SK-N-SH (cell line): ENCODE measurements at regions not wholly inside any gene's neighbourhood (a gene's known extent, or its start where the extent isn't known, plus 50 kb on each side); places are given as distances from the start of the nearest gene placed in this dataset.

Source experiments
- EP300 ChIP-seq, 2 experiments: IDR thresholded peaks; 2 replicates each; pipeline versions ENCODE4 v1.4.0 to v1.6.1; 2012; ENCODE audit warnings: borderline replicate concordance in 1 of 2, low read depth in 1 of 2, low read length in 1 of 2
- RCOR1 ChIP-seq: fragments of 150-350 bp; IDR thresholded peaks from 2 replicates; pipeline ENCODE4 v1.6.1; 2017; ENCODE audit warnings: antibody characterized with exemption, low read length
- SMC3 ChIP-seq: IDR thresholded peaks from 2 replicates; pipeline ENCODE4 v1.6.1; 2012; ENCODE audit warnings: low read depth, low read length, improper control_type of control experiment
- TF ChIP-seq, protein P1 (sequence below): fragments of 200-600 bp; sonication (generic); IDR thresholded peaks from 2 replicates; pipeline ENCODE4 v1.6.1; 2017; ENCODE audit warnings: antibody characterized with exemption, mild to moderate bottlenecking, moderate library complexity
- TF ChIP-seq, protein P2 (sequence below): IDR thresholded peaks from 2 replicates; pipeline ENCODE4 v1.6.1; 2012; ENCODE audit warnings: mild to moderate bottlenecking, low read depth, low read length, moderate library complexity

DNA sequence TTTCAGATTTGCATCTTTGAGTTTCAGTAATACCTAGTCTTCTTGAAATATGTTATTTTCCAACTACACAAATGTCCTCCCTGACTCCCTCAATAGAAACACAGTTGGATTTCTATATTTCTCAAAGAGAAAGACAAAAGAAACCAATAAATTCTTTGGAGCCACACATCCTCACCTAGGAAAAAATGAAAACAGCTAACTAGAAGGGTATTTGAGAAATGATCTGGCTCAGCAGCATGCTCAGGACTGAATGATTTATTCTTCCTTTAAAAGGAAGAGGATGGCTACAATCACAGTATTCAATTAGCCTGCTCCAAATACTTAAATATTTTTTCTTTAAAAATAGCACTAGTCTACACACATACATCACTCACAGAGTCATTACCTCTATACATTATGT lies 196.4 kb upstream of the TENT5A start:
- TF ChIP-seq, protein P1, sequence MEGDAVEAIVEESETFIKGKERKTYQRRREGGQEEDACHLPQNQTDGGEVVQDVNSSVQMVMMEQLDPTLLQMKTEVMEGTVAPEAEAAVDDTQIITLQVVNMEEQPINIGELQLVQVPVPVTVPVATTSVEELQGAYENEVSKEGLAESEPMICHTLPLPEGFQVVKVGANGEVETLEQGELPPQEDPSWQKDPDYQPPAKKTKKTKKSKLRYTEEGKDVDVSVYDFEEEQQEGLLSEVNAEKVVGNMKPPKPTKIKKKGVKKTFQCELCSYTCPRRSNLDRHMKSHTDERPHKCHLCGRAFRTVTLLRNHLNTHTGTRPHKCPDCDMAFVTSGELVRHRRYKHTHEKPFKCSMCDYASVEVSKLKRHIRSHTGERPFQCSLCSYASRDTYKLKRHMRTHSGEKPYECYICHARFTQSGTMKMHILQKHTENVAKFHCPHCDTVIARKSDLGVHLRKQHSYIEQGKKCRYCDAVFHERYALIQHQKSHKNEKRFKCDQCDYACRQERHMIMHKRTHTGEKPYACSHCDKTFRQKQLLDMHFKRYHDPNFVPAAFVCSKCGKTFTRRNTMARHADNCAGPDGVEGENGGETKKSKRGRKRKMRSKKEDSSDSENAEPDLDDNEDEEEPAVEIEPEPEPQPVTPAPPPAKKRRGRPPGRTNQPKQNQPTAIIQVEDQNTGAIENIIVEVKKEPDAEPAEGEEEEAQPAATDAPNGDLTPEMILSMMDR: no peak
- TF ChIP-seq EP300 (IDR thresholded peaks at IDR 0.05; ENCODE audit: borderline replicate concordance in 1 of 2, low read depth in 1 of 2, low read length in 1 of 2) (no peak), SMC3 (no peak), RCOR1 (no peak)
- TF ChIP-seq, protein P2, sequence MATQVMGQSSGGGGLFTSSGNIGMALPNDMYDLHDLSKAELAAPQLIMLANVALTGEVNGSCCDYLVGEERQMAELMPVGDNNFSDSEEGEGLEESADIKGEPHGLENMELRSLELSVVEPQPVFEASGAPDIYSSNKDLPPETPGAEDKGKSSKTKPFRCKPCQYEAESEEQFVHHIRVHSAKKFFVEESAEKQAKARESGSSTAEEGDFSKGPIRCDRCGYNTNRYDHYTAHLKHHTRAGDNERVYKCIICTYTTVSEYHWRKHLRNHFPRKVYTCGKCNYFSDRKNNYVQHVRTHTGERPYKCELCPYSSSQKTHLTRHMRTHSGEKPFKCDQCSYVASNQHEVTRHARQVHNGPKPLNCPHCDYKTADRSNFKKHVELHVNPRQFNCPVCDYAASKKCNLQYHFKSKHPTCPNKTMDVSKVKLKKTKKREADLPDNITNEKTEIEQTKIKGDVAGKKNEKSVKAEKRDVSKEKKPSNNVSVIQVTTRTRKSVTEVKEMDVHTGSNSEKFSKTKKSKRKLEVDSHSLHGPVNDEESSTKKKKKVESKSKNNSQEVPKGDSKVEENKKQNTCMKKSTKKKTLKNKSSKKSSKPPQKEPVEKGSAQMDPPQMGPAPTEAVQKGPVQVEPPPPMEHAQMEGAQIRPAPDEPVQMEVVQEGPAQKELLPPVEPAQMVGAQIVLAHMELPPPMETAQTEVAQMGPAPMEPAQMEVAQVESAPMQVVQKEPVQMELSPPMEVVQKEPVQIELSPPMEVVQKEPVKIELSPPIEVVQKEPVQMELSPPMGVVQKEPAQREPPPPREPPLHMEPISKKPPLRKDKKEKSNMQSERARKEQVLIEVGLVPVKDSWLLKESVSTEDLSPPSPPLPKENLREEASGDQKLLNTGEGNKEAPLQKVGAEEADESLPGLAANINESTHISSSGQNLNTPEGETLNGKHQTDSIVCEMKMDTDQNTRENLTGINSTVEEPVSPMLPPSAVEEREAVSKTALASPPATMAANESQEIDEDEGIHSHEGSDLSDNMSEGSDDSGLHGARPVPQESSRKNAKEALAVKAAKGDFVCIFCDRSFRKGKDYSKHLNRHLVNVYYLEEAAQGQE: no peak
